K562 (cell line): ENCODE measurements at regions not wholly inside any gene's neighbourhood (a gene's known extent, or its start where the extent isn't known, plus 50 kb on each side); places are given as distances from the start of the nearest gene placed in this dataset.

ENCODE experiments used
- ATAC-seq: fragments of 200-7000 bp; cut with Tn5 transposase; 3 replicates; pipeline ENCODE4 v1.9.1; 2020; ENCODE audit warnings: moderate library complexity
- BruUV-seq: library from RNA; stranded (reverse); fragments of 400-500 nt; replicated peaks from 2 replicates; lab custom pipeline; 2021; lab: Mats Ljungman, UMichigan
- CTCF ChIA-PET: fragments of 300-600 bp; formaldehyde crosslinking; extraction: SDS; loops from one replicate; lab custom pipeline; 2021; ENCODE audit warnings: low intra/inter-chr PET ratio; lab: Yijun Ruan, JAX
- POLR2A ChIA-PET: fragments of 300-600, 350-650 bp; sonication (Branson Sonifier 250); formaldehyde crosslinking; extraction: SDS; loops from one replicate; lab custom pipeline; 2021; ENCODE audit warnings: antibody characterized with exemption, inconsistent platforms; lab: Yijun Ruan, JAX
- DNase-seq, 4 experiments: peaks; one replicate each; pipeline versions ENCODE4 v3.0.0 to v3.0.0-alpha.2; 2011 to 2018; ENCODE audit warnings: low spot score in 3 of 4, mixed read lengths in 3 of 4; ENCODE audit errors: extremely low read depth in 1 of 4
- FAIRE-seq: peaks from 2 replicates; lab custom pipeline; 2011; peaks lifted over from hg19 to GRCh38; lab: Jason Lieb, UNC
- H2AFZ ChIP-seq: 2 replicates; pipeline ENCODE4 v1.6.0; 2011; ENCODE audit warnings: low read depth, low read length, control low read depth, inconsistent platforms
- H3K27ac ChIP-seq: fragments of 200-600 bp; 3 replicates; pipeline ENCODE4 v1.8.0; 2011; ENCODE audit warnings: low read depth, mild to moderate bottlenecking, control low read depth, inconsistent platforms, low read length, moderate library complexity, mixed read lengths; ENCODE audit errors: extremely low read depth
- H3K27me3 ChIP-seq, 2 experiments: fragments of 300-600 bp in 1 of 2; 2 replicates in 1 of 2; 3 replicates in 1 of 2; pipeline versions ENCODE4 v1.6.0 to v1.8.0; 2011; ENCODE audit warnings: inconsistent platforms in 2 of 2, low read length in 2 of 2, mild to moderate bottlenecking in 1 of 2, mixed read lengths in 1 of 2, moderate library complexity in 1 of 2; ENCODE audit not compliant: control insufficient read depth in 2 of 2, insufficient read depth in 2 of 2
- H3K36me3 ChIP-seq: fragments of 300-600 bp; 3 replicates; pipeline ENCODE4 v1.8.0; 2011; ENCODE audit warnings: mild to moderate bottlenecking, low read length, inconsistent platforms; ENCODE audit not compliant: control insufficient read depth, insufficient read depth
- H3K4me1 ChIP-seq, 2 experiments: fragments of 200-600 bp in 1 of 2; replicated peaks in 1 of 2; 2 replicates in 1 of 2; 3 replicates in 1 of 2; pipeline versions ENCODE4 v1.5.1 to v1.8.0; 2011; ENCODE audit warnings: inconsistent platforms in 2 of 2, low read length in 2 of 2, mild to moderate bottlenecking in 1 of 2, mixed read lengths in 1 of 2, moderate library complexity in 1 of 2; ENCODE audit not compliant: control insufficient read depth in 2 of 2, insufficient read depth in 2 of 2
- H3K4me2 ChIP-seq: 2 replicates; pipeline ENCODE4 v1.6.1; 2011; ENCODE audit warnings: low read length, control low read depth, inconsistent platforms, mixed read lengths; ENCODE audit not compliant: insufficient read depth
- H3K4me3 ChIP-seq: fragments of 200-600 bp; sonication (generic), shearing (Covaris generic); 2 replicates; pipeline ENCODE4 v1.5.1; 2016; ENCODE audit warnings: control low read depth, inconsistent platforms
- H3K79me2 ChIP-seq: fragments of 200-600 bp; 3 replicates; pipeline ENCODE4 v1.8.0; 2011; ENCODE audit warnings: low read length, inconsistent platforms; ENCODE audit not compliant: control insufficient read depth, insufficient read depth
- H3K9ac ChIP-seq, 2 experiments: 2 replicates each; pipeline versions ENCODE4 v1.6.0 to v1.6.1; 2011; ENCODE audit warnings: low read depth in 2 of 2, low read length in 2 of 2, control low read depth in 1 of 2, inconsistent platforms in 1 of 2, mild to moderate bottlenecking in 1 of 2, mixed read lengths in 1 of 2; ENCODE audit not compliant: insufficient read depth in 1 of 2
- H3K9me1 ChIP-seq: one replicate; pipeline ENCODE4 v1.6.0; 2011; ENCODE audit warnings: inconsistent platforms, mild to moderate bottlenecking, low read length, moderate library complexity; ENCODE audit not compliant: control insufficient read depth, insufficient read depth
- H3K9me3 ChIP-seq: replicated peaks from 2 replicates; pipeline ENCODE4 v1.5.1; 2011; ENCODE audit warnings: low read depth, low read length, inconsistent platforms; ENCODE audit not compliant: control insufficient read depth, insufficient read depth
- H4K20me1 ChIP-seq: replicated peaks from 2 replicates; pipeline ENCODE4 v1.6.1; 2011; ENCODE audit warnings: low read length, inconsistent platforms, mixed read lengths; ENCODE audit not compliant: control insufficient read depth, insufficient read depth
- ELK3 ChIP-seq: fragments of 450-650 bp; formaldehyde crosslinking; IDR thresholded peaks from 2 replicates; pipeline ENCODE4 v1.4.0; 2020; ENCODE audit warnings: mild to moderate bottlenecking
- HMG20B ChIP-seq: fragments of 250-450 bp; sonication (Bioruptor Pico); IDR thresholded peaks from 2 replicates; pipeline ENCODE4 v1.5.0; 2021; ENCODE audit warnings: mild to moderate bottlenecking
- WGBS: fragments of 100-300 bp; shearing (Covaris generic); methylation state at CpG from one replicate; pipeline ENCODE4 v1.1.6; 2016; ENCODE audit warnings: low coverage, mixed read lengths; ENCODE audit not compliant: insufficient coverage; ENCODE audit errors: missing lambda C conversion rate; 5-methylcytosine and 5-hydroxymethylcytosine counted together
- in situ Hi-C: fragments of 300-500 bp; cut with MboI; formaldehyde crosslinking; loops from 4 replicates; pipeline ENCODE4 v1.15.0; 2018; ENCODE audit warnings: inconsistent platforms, mixed read lengths
- intact Hi-C: fragments of 100-400 bp; cut with micrococcal nuclease; formaldehyde crosslinking; loops from 2 replicates; pipeline ENCODE4 v1.14.2; 2022

- Histone ChIP-seq H3K4me1 (no peaks in the 10 kb centered on the region), H3K9me1 (no peaks in the 10 kb centered on the region), H3K9me3 (no peaks in the 10 kb centered on the region), H3K9ac (no peak overlapping the region), H2AFZ (no peak overlapping the region), H3K27me3 (peaks cover 0 to 12% of the 10 kb centered on the region in 2 experiments; a peak in 4 of 5 replicates), H3K4me3 (no peak overlapping the region), H3K36me3 (no peaks in the 10 kb centered on the region), H4K20me1 (no peaks in the 10 kb centered on the region), H3K4me2 (no peak overlapping the region), H3K79me2 (no peaks in the 10 kb centered on the region), H3K27ac (no peak overlapping the region)
- ChIA-PET CTCF (no interaction called here), POLR2A (interaction anchor here (0.6 kb wide), 1 partner anchor 26 kb away, joined by 3 read pairs; no protein-coding TSS in a partner anchor)
- no peak for DNase-seq
- intact Hi-C loops (no loop called here), in situ Hi-C loops (loop anchor here (25.0 kb wide), 1 partner anchor 633 kb away; no protein-coding TSS in a partner anchor)
- no peak for FAIRE-seq
- WGBS, result 0% methylated on average over 4 of the region's 6 CpGs
- BruUV-seq, result no TSS peak
- no peak for ATAC-seq
- no peak for TF ChIP-seq HMG20B (CRISPR knock-in tag)
- TF ChIP-seq ELK3 (CRISPR knock-in tag), result no peak
These were observed 68.1 kb upstream of the SPIN1 start for GRCh38 chr9:88319936-88320747.
